Stomach (tissue), 8 donors: ENCODE measurements at regions not wholly inside any gene's neighbourhood (a gene's known extent, or its start where the extent isn't known, plus 50 kb on each side); places are given as distances from the start of the nearest gene placed in this dataset.

ENCODE experiments used
- DNase-seq, 2 donors: peaks; one replicate each; pipeline versions ENCODE4 v3.0.0 to v3.0.0-alpha.2; 2013 to 2019
- H3K27ac ChIP-seq, 5 donors: fragments of 200-600 bp in 4 of 5; sonication (generic) in 4 of 5; one replicate each; pipeline ENCODE4 v1.5.1; 2013 to 2019; ENCODE audit warnings: mild to moderate bottlenecking in 1 of 5, moderate library complexity in 1 of 5
- H3K27me3 ChIP-seq, 3 donors: fragments of 200-600 bp; sonication (generic); one replicate each; pipeline ENCODE4 v1.5.1; 2017 to 2019; ENCODE audit warnings: mixed run types in 1 of 3
- H3K36me3 ChIP-seq, 4 donors: fragments of 200-600 bp; sonication (generic); 1 replicate in 3 of 4; 2 replicates in 1 of 4; pipeline ENCODE4 v1.5.1; 2016 to 2019
- H3K4me1 ChIP-seq, 4 donors: fragments of 200-600 bp; sonication (generic); one replicate each; pipeline ENCODE4 v1.5.1; 2016 to 2019
- H3K4me3 ChIP-seq, 4 donors: fragments of 200-600 bp; sonication (generic) in 3 of 4; one replicate each; pipeline ENCODE4 v1.5.1; 2016 to 2019; ENCODE audit warnings: mild to moderate bottlenecking in 1 of 4
- H3K9me3 ChIP-seq, 4 donors: fragments of 200-600 bp; sonication (generic); one replicate each; pipeline ENCODE4 v1.5.1; 2016 to 2019
- EP300 ChIP-seq: sonication (generic); formaldehyde crosslinking; IDR thresholded peaks from one replicate; pipeline ENCODE4 v1.6.1; 2017; ENCODE audit warnings: antibody characterized with exemption
- POLR2A ChIP-seq, 4 donors: fragments of 450-650 bp; IDR thresholded peaks; one replicate each; pipeline ENCODE4 v1.6.1; 2016; ENCODE audit warnings: antibody characterized with exemption in 4 of 4, control low read depth in 2 of 4, mild to moderate bottlenecking in 1 of 4, moderate library complexity in 1 of 4
- POLR2AphosphoS5 ChIP-seq, 3 donors: sonication (generic); formaldehyde crosslinking; IDR thresholded peaks; one replicate each; pipeline ENCODE4 v1.6.1; 2016; ENCODE audit warnings: antibody characterized with exemption in 3 of 3
- WGBS, 5 donors: extraction: QIAGEN DNeasy Blood & Tissue Kit in 3 of 5; methylation state at CpG; one replicate each; pipeline versions ENCODE4 v1.1.5 to v1.1.7; 2013 to 2018; 5-methylcytosine and 5-hydroxymethylcytosine counted together
- intact Hi-C: fragments of 100-400 bp; cut with DNase I; formaldehyde crosslinking; loops from one replicate; pipeline ENCODE4 v1.15.1; 2023; ENCODE audit warnings: low total_unique reads
- TF ChIP-seq, protein P1 (sequence below), 7 experiments: fragments of 450-650 bp in 4 of 7; fragments of 200-600 bp in 3 of 7; sonication (generic) in 3 of 7; IDR thresholded peaks; one replicate each; pipeline ENCODE4 v1.5.1; 2016 to 2019; ENCODE audit warnings: antibody characterized with exemption in 7 of 7, control low read depth in 2 of 7, mild to moderate bottlenecking in 1 of 7
- donor health status: healthy with polysubstance abuse.
- donor health status: Bipolar disorder and iron deficiency.
- donor health status: healthy.

DNA sequence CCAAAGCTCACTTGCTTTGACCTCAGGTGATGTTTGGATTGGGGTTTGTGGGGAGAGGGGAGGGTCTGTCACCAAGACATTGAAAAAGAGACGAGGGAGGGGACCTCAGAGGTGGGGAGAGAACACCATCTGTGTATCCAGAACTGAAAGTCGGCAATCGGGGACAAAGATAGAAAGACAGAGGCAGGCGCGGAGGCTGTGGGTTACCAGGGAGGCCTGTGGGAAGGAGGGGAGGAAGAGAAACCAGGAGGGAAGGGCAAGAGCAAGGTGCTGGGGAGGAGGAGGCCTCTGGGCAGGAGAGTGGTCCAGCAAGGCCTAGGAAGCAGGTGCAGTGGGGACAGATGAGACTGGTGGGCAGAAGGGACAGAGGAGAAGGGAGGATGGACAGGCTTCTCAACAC lies 211.2 kb downstream of the CDC5L start:
- WGBS, 5 donors = 56 to 73% (median 61%) methylated on average over 5 of the region's 5 CpGs
- H3K27me3 ChIP-seq = no peaks in the 10 kb centered on the region
- intact Hi-C loops = no loop called here

DNA sequence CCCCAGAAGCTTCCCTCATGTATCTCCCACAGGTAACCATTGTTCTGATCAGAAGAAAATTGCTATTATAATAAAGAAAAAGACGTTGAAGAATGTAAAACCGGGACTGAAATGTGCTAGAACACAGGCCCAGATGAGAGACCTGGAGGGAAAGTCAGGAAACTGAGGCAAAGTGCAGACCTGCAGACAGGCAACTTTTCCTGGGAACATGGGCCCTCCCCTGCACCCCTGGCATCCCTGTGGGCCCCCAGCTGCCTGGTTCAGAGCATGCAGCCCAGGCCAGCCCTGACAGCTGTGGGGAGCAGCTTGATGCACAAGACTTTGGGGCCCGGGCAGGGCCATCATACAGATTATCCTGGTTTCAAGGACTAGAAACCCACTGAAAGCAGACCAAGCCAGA lies 212.2 kb downstream of the CDC5L start:
- no peak for DNase-seq

More for the DNA sequence above, 211.2 kb downstream of the CDC5L start:
- no peak for DNase-seq
- Histone ChIP-seq H3K36me3 (no peaks in the 10 kb centered on the region), H3K4me1 (no peaks in the 10 kb centered on the region), H3K9me3 (no peaks in the 10 kb centered on the region), H3K27ac (no peak overlapping the region), H3K4me3 (no peak overlapping the region)
- no peak for TF ChIP-seq POLR2AphosphoS5 (IDR thresholded peaks at IDR 0.05)
- TF ChIP-seq, protein P1, sequence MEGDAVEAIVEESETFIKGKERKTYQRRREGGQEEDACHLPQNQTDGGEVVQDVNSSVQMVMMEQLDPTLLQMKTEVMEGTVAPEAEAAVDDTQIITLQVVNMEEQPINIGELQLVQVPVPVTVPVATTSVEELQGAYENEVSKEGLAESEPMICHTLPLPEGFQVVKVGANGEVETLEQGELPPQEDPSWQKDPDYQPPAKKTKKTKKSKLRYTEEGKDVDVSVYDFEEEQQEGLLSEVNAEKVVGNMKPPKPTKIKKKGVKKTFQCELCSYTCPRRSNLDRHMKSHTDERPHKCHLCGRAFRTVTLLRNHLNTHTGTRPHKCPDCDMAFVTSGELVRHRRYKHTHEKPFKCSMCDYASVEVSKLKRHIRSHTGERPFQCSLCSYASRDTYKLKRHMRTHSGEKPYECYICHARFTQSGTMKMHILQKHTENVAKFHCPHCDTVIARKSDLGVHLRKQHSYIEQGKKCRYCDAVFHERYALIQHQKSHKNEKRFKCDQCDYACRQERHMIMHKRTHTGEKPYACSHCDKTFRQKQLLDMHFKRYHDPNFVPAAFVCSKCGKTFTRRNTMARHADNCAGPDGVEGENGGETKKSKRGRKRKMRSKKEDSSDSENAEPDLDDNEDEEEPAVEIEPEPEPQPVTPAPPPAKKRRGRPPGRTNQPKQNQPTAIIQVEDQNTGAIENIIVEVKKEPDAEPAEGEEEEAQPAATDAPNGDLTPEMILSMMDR (IDR thresholded peaks at IDR 0.05) = no peak
- no peak for TF ChIP-seq EP300

DNA sequence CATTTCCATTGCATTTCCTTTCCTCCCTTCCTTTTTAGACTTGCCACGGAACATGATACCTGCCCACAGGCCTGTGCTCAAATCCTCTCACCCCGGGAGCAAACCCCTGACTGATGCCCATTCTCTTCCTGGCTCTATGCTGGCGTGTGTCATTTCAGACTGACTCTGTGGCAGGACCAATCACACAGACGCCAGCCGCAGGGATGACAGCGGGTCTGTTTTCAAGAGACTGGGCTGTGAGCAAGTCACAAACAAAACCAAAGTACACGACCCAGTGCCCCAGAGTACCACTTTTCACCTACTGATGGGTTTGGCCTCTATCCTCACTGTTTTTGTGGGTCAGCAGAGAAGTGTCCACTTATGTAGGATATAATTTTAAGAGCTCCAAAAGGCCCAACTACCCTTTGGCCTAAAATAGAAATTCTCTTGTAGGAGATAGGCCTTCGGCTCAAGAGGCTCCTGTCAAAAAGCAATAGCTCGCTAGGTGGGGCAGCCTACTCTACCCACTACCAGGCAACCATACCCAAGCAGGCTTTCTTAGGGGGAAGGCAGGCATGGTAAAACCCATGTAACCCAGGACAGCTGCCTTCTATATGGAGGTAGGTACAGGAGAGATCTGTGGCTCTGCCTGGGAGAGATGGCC lies 215.7 kb downstream of the CDC5L start:
- WGBS, 5 donors = 74 to 82% (median 80%) methylated on average over 9 of the region's 9 CpGs
- Histone ChIP-seq H3K4me1 (no peaks in the 10 kb centered on the region), H3K9me3 (no peaks in the 10 kb centered on the region), H3K4me3 (no peak overlapping the region), H3K36me3 (no peaks in the 10 kb centered on the region), H3K27ac (no peak overlapping the region), H3K27me3 (no peaks in the 10 kb centered on the region)
- intact Hi-C loops = no loop called here
- DNase-seq = no peak
- TF ChIP-seq, protein P1 (IDR thresholded peaks at IDR 0.05) = no peak
- no peak for TF ChIP-seq POLR2A (IDR thresholded peaks at IDR 0.05)
- no peak for TF ChIP-seq EP300
- no peak for TF ChIP-seq POLR2AphosphoS5 (IDR thresholded peaks at IDR 0.05)

More for the DNA sequence above, 212.2 kb downstream of the CDC5L start:
- Histone ChIP-seq H3K4me3 (no peak overlapping the region), H3K27ac (no peak overlapping the region), H3K36me3 (no peaks in the 10 kb centered on the region), H3K9me3 (no peaks in the 10 kb centered on the region), H3K4me1 (no peaks in the 10 kb centered on the region), H3K27me3 (no peaks in the 10 kb centered on the region)
- TF ChIP-seq POLR2A (IDR thresholded peaks at IDR 0.05) = no peak
- TF ChIP-seq POLR2AphosphoS5 (IDR thresholded peaks at IDR 0.05) = no peak
- no peak for TF ChIP-seq EP300
- TF ChIP-seq, protein P1 (IDR thresholded peaks at IDR 0.05) = no peak
- WGBS, 5 donors = 66 to 87% (median 80%) methylated on average over 3 of the region's 3 CpGs
- intact Hi-C loops = no loop called here

DNA sequence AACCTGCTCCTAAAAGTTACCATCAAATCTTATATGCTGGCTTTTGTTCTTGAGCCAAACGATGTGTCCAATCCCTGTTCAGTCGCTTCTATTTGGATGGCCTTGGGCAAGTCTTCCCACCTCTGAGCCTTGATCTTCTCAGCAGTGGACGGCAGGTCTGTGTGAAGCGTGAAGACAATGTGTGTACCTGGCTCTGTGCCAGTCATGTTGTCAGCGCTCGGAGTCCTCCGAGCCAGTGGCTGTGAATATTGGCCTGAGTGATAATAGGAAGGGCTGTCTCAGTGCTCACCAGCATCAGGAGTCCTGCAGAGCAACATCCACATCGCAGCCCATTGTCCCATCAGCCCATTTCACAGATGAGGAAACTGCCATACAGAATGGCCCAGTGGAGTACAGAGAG lies 219.0 kb downstream of the CDC5L start:
- intact Hi-C loops = no loop called here

More for the DNA sequence above, 219.0 kb downstream of the CDC5L start:
- Histone ChIP-seq H3K27me3 (no peaks in the 10 kb centered on the region), H3K27ac (no peak overlapping the region), H3K4me1 (no peaks in the 10 kb centered on the region), H3K36me3 (no peaks in the 10 kb centered on the region), H3K4me3 (no peak overlapping the region), H3K9me3 (no peaks in the 10 kb centered on the region)
- TF ChIP-seq, protein P1 (IDR thresholded peaks at IDR 0.05) = no peak
- no peak for TF ChIP-seq EP300
- TF ChIP-seq POLR2AphosphoS5 (IDR thresholded peaks at IDR 0.05) = no peak
- no peak for TF ChIP-seq POLR2A (IDR thresholded peaks at IDR 0.05)
- 77 to 85% (median 81%) methylated on average over 8 of the region's 8 CpGs for WGBS, 5 donors
- DNase-seq = no peak
